ENCODE measurements at regions not wholly inside any gene's neighbourhood (a gene's known extent, or its start where the extent isn't known, plus 50 kb on each side); places are given as distances from the start of the nearest gene placed in this dataset.

- DNase-seq (ENCODE audit: low spot score) (no peak), ATAC-seq (no peak)
- H3K27me3 Mint-ChIP-seq = no peaks in the 10 kb centered on the region
- no peaks in the 10 kb centered on the region for H3K4me1 Mint-ChIP-seq (ENCODE audit: low read depth in 2 of 2)
- no peaks in the 10 kb centered on the region for H3K36me3 Mint-ChIP-seq
- H3K27ac Mint-ChIP-seq = no peak overlapping the region
- peaks cover 23% of the 10 kb centered on the region for H3K9me3 Mint-ChIP-seq
- no peak overlapping the region for H3K4me3 Mint-ChIP-seq
Observed at GRCh38 chr4:22910200-22910599, 217.5 kb downstream of the GBA3 start.

GRCh38 chr4:22906045-22906444 is 213.3 kb downstream of the GBA3 start:
- Mint-ChIP-seq H3K9me3 (peaks cover 13% of the 10 kb centered on the region), H3K27me3 (no peaks in the 10 kb centered on the region), H3K27ac (no peak overlapping the region), H3K4me1 (ENCODE audit: low read depth in 2 of 2) (no peaks in the 10 kb centered on the region), H3K36me3 (no peaks in the 10 kb centered on the region), H3K4me3 (no peak overlapping the region)
- no peak for ATAC-seq
- DNase-seq (ENCODE audit: low spot score) = no peak

GRCh38 chr4:22903913-22904312 is 211.2 kb downstream of the GBA3 start:
- no peak overlapping the region for H3K4me3 Mint-ChIP-seq
- ATAC-seq (no peak), DNase-seq (ENCODE audit: low spot score) (no peak)

GRCh38 chr4:22901631-22902030 is 208.9 kb downstream of the GBA3 start:
- Mint-ChIP-seq H3K4me1 (ENCODE audit: low read depth in 2 of 2) (no peaks in the 10 kb centered on the region), H3K36me3 (no peaks in the 10 kb centered on the region), H3K9me3 (peaks cover 4% of the 10 kb centered on the region), H3K27ac (no peak overlapping the region), H3K4me3 (no peak overlapping the region), H3K27me3 (no peaks in the 10 kb centered on the region)
- DNase-seq (ENCODE audit: low spot score) = no peak
- ATAC-seq = no peak

More at GRCh38 chr4:22903913-22904312, 211.2 kb downstream of the GBA3 start:
- H3K4me1 Mint-ChIP-seq (ENCODE audit: low read depth in 2 of 2) = no peaks in the 10 kb centered on the region
- no peaks in the 10 kb centered on the region for H3K27me3 Mint-ChIP-seq
- H3K27ac Mint-ChIP-seq = no peak overlapping the region
- no peaks in the 10 kb centered on the region for H3K36me3 Mint-ChIP-seq
- H3K9me3 Mint-ChIP-seq = peaks cover 9% of the 10 kb centered on the region

- no peak for DNase-seq (ENCODE audit: low spot score)
- H3K36me3 Mint-ChIP-seq = no peaks in the 10 kb centered on the region
- no peaks in the 10 kb centered on the region for H3K27me3 Mint-ChIP-seq
- no peak overlapping the region for H3K4me3 Mint-ChIP-seq
- no peak for ATAC-seq
- no peak overlapping the region for H3K27ac Mint-ChIP-seq
- H3K4me1 Mint-ChIP-seq (ENCODE audit: low read depth in 2 of 2) = no peaks in the 10 kb centered on the region
- no peaks in the 10 kb centered on the region for H3K9me3 Mint-ChIP-seq
Observed at GRCh38 chr4:22900876-22901275, 208.1 kb downstream of the GBA3 start.

GRCh38 chr4:22897520-22898108 is 204.9 kb downstream of the GBA3 start:
- Mint-ChIP-seq H3K9me3 (peaks cover 3% of the 10 kb centered on the region), H3K27me3 (no peaks in the 10 kb centered on the region), H3K36me3 (no peaks in the 10 kb centered on the region), H3K27ac (no peak overlapping the region), H3K4me1 (ENCODE audit: low read depth in 2 of 2) (no peaks in the 10 kb centered on the region), H3K4me3 (no peak overlapping the region)
- DNase-seq (ENCODE audit: low spot score) (no peak), ATAC-seq (no peak)

- no peak overlapping the region for H3K4me3 Mint-ChIP-seq
- peaks cover 6% of the 10 kb centered on the region for H3K9me3 Mint-ChIP-seq
- no peaks in the 10 kb centered on the region for H3K4me1 Mint-ChIP-seq (ENCODE audit: low read depth in 2 of 2)
- no peak overlapping the region for H3K27ac Mint-ChIP-seq
- H3K27me3 Mint-ChIP-seq = no peaks in the 10 kb centered on the region
- no peak for DNase-seq (ENCODE audit: low spot score)
- no peaks in the 10 kb centered on the region for H3K36me3 Mint-ChIP-seq
- no peak for ATAC-seq
Observed at GRCh38 chr4:22895482-22895881, 202.7 kb downstream of the GBA3 start.

- Mint-ChIP-seq H3K4me1 (ENCODE audit: low read depth in 2 of 2) (no peaks in the 10 kb centered on the region), H3K4me3 (no peak overlapping the region), H3K27me3 (no peaks in the 10 kb centered on the region), H3K36me3 (peaks cover 3% of the 10 kb centered on the region), H3K27ac (no peak overlapping the region), H3K9me3 (peaks cover 9% of the 10 kb centered on the region)
- DNase-seq (ENCODE audit: low spot score) (no peak), ATAC-seq (no peak)
Observed at GRCh38 chr4:22884157-22884556, 191.4 kb downstream of the GBA3 start.

- no peaks in the 10 kb centered on the region for H3K36me3 Mint-ChIP-seq
- H3K4me1 Mint-ChIP-seq (ENCODE audit: low read depth in 2 of 2) = no peaks in the 10 kb centered on the region
- no peak overlapping the region for H3K4me3 Mint-ChIP-seq
- no peak overlapping the region for H3K27ac Mint-ChIP-seq
- no peak for DNase-seq (ENCODE audit: low spot score)
- peaks cover 9% of the 10 kb centered on the region for H3K9me3 Mint-ChIP-seq
- ATAC-seq = no peak
- H3K27me3 Mint-ChIP-seq = no peaks in the 10 kb centered on the region
Observed at GRCh38 chr4:22881411-22881810, 188.7 kb downstream of the GBA3 start.

- no peak overlapping the region for H3K27ac Mint-ChIP-seq
- no peak overlapping the region for H3K4me3 Mint-ChIP-seq
- H3K4me1 Mint-ChIP-seq (ENCODE audit: low read depth in 2 of 2) = no peaks in the 10 kb centered on the region
- ATAC-seq = no peak
- H3K9me3 Mint-ChIP-seq = peaks cover 14% of the 10 kb centered on the region
- H3K27me3 Mint-ChIP-seq = no peaks in the 10 kb centered on the region
- H3K36me3 Mint-ChIP-seq = no peaks in the 10 kb centered on the region
- DNase-seq (ENCODE audit: low spot score) = no peak
Observed at GRCh38 chr4:22877486-22878052, 184.8 kb downstream of the GBA3 start.

GRCh38 chr4:22876270-22876669 is 183.5 kb downstream of the GBA3 start:
- H3K9me3 Mint-ChIP-seq = peaks cover 13% of the 10 kb centered on the region
- no peaks in the 10 kb centered on the region for H3K36me3 Mint-ChIP-seq
- DNase-seq (ENCODE audit: low spot score) = no peak
- H3K4me1 Mint-ChIP-seq (ENCODE audit: low read depth in 2 of 2) = no peaks in the 10 kb centered on the region
- H3K4me3 Mint-ChIP-seq = no peak overlapping the region
- H3K27ac Mint-ChIP-seq = no peak overlapping the region
- no peak for ATAC-seq
- H3K27me3 Mint-ChIP-seq = no peaks in the 10 kb centered on the region

- ATAC-seq = no peak
- Mint-ChIP-seq H3K36me3 (no peaks in the 10 kb centered on the region), H3K27ac (no peak overlapping the region), H3K27me3 (no peaks in the 10 kb centered on the region), H3K9me3 (peaks cover 10% of the 10 kb centered on the region), H3K4me1 (ENCODE audit: low read depth in 2 of 2) (no peaks in the 10 kb centered on the region), H3K4me3 (no peak overlapping the region)
- no peak for DNase-seq (ENCODE audit: low spot score)
Observed at GRCh38 chr4:22875587-22876257, 183.0 kb downstream of the GBA3 start.

- no peak for DNase-seq (ENCODE audit: low spot score)
- Mint-ChIP-seq H3K4me1 (ENCODE audit: low read depth in 2 of 2) (no peaks in the 10 kb centered on the region), H3K27me3 (no peaks in the 10 kb centered on the region), H3K4me3 (no peak overlapping the region), H3K27ac (no peak overlapping the region), H3K9me3 (peaks cover 8% of the 10 kb centered on the region), H3K36me3 (no peaks in the 10 kb centered on the region)
- no peak for ATAC-seq
Observed at GRCh38 chr4:22874334-22874912, 181.7 kb downstream of the GBA3 start.

- Mint-ChIP-seq H3K36me3 (no peaks in the 10 kb centered on the region), H3K4me3 (no peak overlapping the region), H3K9me3 (peaks cover 7% of the 10 kb centered on the region), H3K27ac (no peak overlapping the region), H3K27me3 (no peaks in the 10 kb centered on the region), H3K4me1 (ENCODE audit: low read depth in 2 of 2) (no peaks in the 10 kb centered on the region)
- ATAC-seq (no peak), DNase-seq (ENCODE audit: low spot score) (no peak)
Observed at GRCh38 chr4:22873899-22874298, 181.2 kb downstream of the GBA3 start.
